GM12872 (cell line): ENCODE measurements at regions not wholly inside any gene's neighbourhood (a gene's known extent, or its start where the extent isn't known, plus 50 kb on each side); places are given as distances from the start of the nearest gene placed in this dataset.

Experiments used
- TF ChIP-seq, protein P1 (sequence below): IDR thresholded peaks from 3 replicates; pipeline ENCODE4 v1.5.1; 2011; ENCODE audit warnings: low read depth, mild to moderate bottlenecking, low read length, moderate library complexity; ENCODE audit not compliant: insufficient read depth

DNA sequence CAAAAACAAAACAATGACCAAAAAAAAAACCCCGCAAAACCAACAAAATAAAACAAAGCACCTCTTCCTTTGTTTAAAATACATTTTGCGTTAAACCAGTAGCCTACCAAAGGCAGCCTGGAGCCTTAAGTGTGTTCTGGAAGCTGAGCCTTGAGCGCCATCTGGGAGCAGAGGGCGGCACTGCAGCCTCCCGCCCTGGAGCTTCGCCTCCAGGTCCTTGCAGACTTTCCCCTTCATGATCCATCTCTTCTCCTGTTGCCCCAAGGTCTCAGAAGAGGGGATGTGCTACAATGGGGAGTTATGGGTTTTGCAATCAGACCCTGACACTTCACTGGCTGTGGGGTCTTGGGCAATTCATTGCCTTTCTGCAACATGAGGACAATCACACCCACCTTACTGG is 204.9 kb downstream of the NPIPA8 start:
- TF ChIP-seq, protein P1, sequence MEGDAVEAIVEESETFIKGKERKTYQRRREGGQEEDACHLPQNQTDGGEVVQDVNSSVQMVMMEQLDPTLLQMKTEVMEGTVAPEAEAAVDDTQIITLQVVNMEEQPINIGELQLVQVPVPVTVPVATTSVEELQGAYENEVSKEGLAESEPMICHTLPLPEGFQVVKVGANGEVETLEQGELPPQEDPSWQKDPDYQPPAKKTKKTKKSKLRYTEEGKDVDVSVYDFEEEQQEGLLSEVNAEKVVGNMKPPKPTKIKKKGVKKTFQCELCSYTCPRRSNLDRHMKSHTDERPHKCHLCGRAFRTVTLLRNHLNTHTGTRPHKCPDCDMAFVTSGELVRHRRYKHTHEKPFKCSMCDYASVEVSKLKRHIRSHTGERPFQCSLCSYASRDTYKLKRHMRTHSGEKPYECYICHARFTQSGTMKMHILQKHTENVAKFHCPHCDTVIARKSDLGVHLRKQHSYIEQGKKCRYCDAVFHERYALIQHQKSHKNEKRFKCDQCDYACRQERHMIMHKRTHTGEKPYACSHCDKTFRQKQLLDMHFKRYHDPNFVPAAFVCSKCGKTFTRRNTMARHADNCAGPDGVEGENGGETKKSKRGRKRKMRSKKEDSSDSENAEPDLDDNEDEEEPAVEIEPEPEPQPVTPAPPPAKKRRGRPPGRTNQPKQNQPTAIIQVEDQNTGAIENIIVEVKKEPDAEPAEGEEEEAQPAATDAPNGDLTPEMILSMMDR: 0 out of 3 replicates have a peak, but pooled peaks have one; percentile 21

DNA sequence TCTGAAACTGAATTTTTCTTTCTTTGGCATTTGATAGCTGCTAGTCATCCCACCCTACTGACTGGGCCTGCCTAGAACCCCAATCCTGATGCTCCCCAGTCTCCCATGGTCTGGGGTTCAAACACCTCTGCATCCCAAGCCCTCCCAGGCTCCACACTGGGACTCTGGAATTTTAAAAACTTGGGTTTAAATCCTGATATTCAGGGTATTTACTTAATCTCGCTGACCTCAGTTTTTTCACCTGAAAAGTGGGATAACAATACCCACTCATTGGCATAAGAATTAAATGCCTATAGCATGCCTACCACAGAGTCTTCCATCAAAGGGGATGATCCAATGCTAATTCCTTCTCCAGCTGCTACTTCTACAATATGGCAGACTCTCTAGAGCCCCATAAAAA is 264.4 kb downstream of the NPIPA8 start:
- TF ChIP-seq, protein P1: no peak

DNA sequence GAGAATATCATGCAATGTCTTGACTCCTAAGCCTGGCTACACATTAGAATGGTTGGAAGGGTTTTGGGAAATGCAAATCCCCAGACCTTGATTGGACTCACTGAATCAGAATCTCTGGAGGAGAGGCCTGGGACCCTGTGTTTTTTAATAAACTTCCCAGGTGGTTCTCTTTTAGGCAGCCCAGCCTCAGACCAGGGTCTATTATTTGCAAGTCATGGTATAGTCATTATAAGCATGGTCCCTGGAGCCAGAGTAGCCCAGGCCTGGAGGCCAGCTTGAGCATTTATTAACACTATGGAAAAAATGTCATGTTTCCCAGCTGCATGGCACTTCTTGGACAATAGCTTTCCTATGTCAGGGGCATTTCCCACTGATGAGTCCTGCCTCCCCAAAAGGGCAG is 266.9 kb downstream of the NPIPA8 start:
- TF ChIP-seq, protein P1: no peak

DNA sequence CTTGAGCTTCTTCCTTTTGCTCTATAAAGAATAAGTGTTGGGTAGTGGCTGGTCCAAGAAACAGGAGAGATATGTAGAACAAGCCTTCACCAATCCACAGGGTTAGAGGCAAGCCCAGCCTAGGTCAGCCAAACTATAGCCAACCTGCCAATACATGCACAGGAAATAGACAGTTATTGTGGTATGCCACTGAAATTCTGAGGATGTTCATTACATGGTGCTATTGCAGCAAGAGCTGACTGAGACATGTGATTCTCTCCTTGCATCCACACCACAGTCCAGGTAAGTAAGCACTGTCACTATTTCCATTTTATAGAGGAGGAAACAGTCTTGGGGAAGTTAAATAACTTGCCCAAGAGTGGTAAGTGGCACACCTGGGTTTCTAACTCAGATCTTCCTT is 268.1 kb downstream of the NPIPA8 start:
- TF ChIP-seq, protein P1: no peak

DNA sequence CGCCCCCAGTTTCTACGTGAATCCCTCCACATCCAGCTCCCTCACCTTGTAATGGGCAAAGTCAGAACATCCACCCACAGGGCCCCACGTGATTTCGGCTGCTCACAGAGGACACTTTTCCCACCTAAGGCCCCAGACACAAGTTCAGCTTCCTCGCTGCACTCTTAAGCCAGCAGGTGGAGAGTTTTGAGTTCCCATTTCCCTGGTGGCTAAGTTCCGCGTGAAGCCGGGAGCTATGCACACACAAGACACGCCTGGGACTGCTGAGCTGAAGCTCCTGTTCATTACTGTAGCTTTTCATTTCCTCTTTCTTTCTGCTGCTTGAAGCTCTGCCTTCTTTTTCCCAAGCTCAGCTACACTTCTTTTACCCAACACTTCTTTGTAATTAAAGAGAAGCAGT is 273.8 kb downstream of the NPIPA8 start:
- TF ChIP-seq, protein P1: no peak

DNA sequence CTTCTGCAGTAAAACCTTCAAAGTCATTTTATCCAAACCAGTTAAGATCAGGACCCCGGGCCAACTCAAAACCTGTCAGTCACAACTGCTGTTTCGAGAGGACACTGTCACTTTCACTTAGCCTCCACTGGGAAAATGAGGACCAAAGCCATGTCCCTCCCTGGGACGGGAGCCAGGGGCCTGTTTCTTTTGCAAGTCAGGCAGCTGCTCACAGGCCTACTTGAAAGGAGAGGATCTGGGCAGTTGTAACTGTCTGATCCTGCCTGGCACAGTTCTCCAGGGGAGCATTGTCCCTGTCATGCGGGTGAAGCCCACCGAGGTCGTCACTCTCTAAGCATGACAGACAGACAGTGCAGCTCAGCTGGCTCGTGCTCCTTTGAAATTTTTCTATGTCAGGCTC is 276.2 kb downstream of the NPIPA8 start:
- TF ChIP-seq, protein P1: no peak

DNA sequence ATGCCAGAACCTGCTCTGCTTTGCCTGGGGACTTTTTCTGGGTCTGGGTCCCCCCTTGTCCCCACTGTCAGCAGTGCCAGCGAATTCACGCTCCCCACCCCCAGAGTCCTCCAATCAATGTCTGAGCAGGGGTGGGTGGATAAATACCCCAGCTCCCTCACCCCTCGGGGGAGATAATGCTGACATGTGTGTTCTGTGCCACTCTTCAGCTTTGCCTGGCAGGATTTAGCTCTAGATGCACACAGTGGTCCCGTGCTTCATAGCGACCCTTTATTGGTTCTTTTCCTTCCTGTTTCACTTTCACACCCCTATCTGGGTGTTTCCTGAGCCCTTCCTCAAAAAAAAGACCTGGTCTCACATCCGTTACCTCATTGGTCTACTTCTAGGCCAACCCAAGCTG is 277.0 kb downstream of the NPIPA8 start:
- TF ChIP-seq, protein P1: no peak

DNA sequence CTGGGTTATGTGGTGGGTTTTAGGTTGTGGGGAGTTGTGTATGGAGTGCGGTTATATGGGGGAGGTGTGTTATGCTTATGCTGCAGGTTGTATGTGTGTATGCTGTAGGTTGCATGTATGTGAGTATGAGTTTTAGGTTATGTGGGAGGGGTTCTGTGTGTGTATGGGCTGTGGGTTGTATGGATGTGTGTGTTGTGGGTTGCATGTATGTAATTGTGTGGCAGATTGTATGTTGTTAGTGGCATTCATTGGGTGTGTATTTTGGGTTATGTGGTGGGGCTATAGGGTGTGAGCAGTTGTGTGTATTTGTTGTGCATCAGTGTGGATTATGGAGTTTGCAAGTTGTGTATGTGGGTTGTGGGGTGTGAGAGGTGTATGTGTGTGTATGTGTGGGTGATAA is 277.4 kb downstream of the NPIPA8 start:
- TF ChIP-seq, protein P1: no peak
